Stomach (tissue), 8 donors: ENCODE measurements at regions not wholly inside any gene's neighbourhood (a gene's known extent, or its start where the extent isn't known, plus 50 kb on each side); places are given as distances from the start of the nearest gene placed in this dataset.
A peak's percentile ranks its signal among the peaks of the same experiment; 100 is the strongest.
"Not testable (repeated sequence)": the region's sequence is repeated elsewhere in the genome, so short reads cannot be mapped to it uniquely, and the experiment has no call there.

ENCODE experiments used
- DNase-seq, 2 donors: peaks; one replicate each; pipeline versions ENCODE4 v3.0.0 to v3.0.0-alpha.2; 2013 to 2019
- H3K27ac ChIP-seq, 5 donors: fragments of 200-600 bp in 4 of 5; sonication (generic) in 4 of 5; one replicate each; pipeline ENCODE4 v1.5.1; 2013 to 2019; ENCODE audit warnings: mild to moderate bottlenecking in 1 of 5, moderate library complexity in 1 of 5
- H3K27me3 ChIP-seq, 3 donors: fragments of 200-600 bp; sonication (generic); one replicate each; pipeline ENCODE4 v1.5.1; 2017 to 2019; ENCODE audit warnings: mixed run types in 1 of 3
- H3K36me3 ChIP-seq, 4 donors: fragments of 200-600 bp; sonication (generic); 1 replicate in 3 of 4; 2 replicates in 1 of 4; pipeline ENCODE4 v1.5.1; 2016 to 2019
- H3K4me1 ChIP-seq, 4 donors: fragments of 200-600 bp; sonication (generic); one replicate each; pipeline ENCODE4 v1.5.1; 2016 to 2019
- H3K4me3 ChIP-seq, 4 donors: fragments of 200-600 bp; sonication (generic) in 3 of 4; one replicate each; pipeline ENCODE4 v1.5.1; 2016 to 2019; ENCODE audit warnings: mild to moderate bottlenecking in 1 of 4
- H3K9me3 ChIP-seq, 4 donors: fragments of 200-600 bp; sonication (generic); one replicate each; pipeline ENCODE4 v1.5.1; 2016 to 2019
- CTCF ChIP-seq, 7 experiments: fragments of 450-650 bp in 4 of 7; fragments of 200-600 bp in 3 of 7; sonication (generic) in 3 of 7; IDR thresholded peaks; one replicate each; pipeline ENCODE4 v1.5.1; 2016 to 2019; ENCODE audit warnings: antibody characterized with exemption in 7 of 7, control low read depth in 2 of 7, mild to moderate bottlenecking in 1 of 7
- EP300 ChIP-seq: sonication (generic); formaldehyde crosslinking; IDR thresholded peaks from one replicate; pipeline ENCODE4 v1.6.1; 2017; ENCODE audit warnings: antibody characterized with exemption
- POLR2A ChIP-seq, 4 donors: fragments of 450-650 bp; IDR thresholded peaks; one replicate each; pipeline ENCODE4 v1.6.1; 2016; ENCODE audit warnings: antibody characterized with exemption in 4 of 4, control low read depth in 2 of 4, mild to moderate bottlenecking in 1 of 4, moderate library complexity in 1 of 4
- POLR2AphosphoS5 ChIP-seq, 3 donors: sonication (generic); formaldehyde crosslinking; IDR thresholded peaks; one replicate each; pipeline ENCODE4 v1.6.1; 2016; ENCODE audit warnings: antibody characterized with exemption in 3 of 3
- WGBS, 5 donors: extraction: QIAGEN DNeasy Blood & Tissue Kit in 3 of 5; methylation state at CpG; one replicate each; pipeline versions ENCODE4 v1.1.5 to v1.1.7; 2013 to 2018; 5-methylcytosine and 5-hydroxymethylcytosine counted together
- intact Hi-C: fragments of 100-400 bp; cut with DNase I; formaldehyde crosslinking; loops from one replicate; pipeline ENCODE4 v1.15.1; 2023; ENCODE audit warnings: low total_unique reads
- donor health status: healthy with polysubstance abuse.
- donor health status: Bipolar disorder and iron deficiency.
- donor health status: healthy.

- TF ChIP-seq POLR2A (IDR thresholded peaks at IDR 0.05): no peak
- no peak for TF ChIP-seq CTCF (IDR thresholded peaks at IDR 0.05)
- no peak for TF ChIP-seq EP300
- no peak for TF ChIP-seq POLR2AphosphoS5 (IDR thresholded peaks at IDR 0.05)
- intact Hi-C loops: no loop called here
- Histone ChIP-seq H3K9me3 (peaks cover 0 to 2% (median 0%) of the 10 kb centered on the region in 4 donors), H3K27ac (no peak overlapping the region), H3K36me3 (no peaks in the 10 kb centered on the region), H3K27me3 (no peaks in the 10 kb centered on the region), H3K4me3 (no peak overlapping the region), H3K4me1 (no peaks in the 10 kb centered on the region)
- peak in 1 of 2 donors; percentile 49 for DNase-seq
- WGBS, 5 donors: 62 to 78% (median 75%) methylated on average over 1 of the region's 1 CpG
Measured at GRCh38 chr3:153639631-153640030, 477.6 kb downstream of the RAP2B start.

GRCh38 chr3:153640689-153641665 is 479.0 kb downstream of the RAP2B start:
- TF ChIP-seq POLR2AphosphoS5 (IDR thresholded peaks at IDR 0.05): no peak
- TF ChIP-seq EP300: no peak
- no peak for TF ChIP-seq POLR2A (IDR thresholded peaks at IDR 0.05)
- TF ChIP-seq CTCF (IDR thresholded peaks at IDR 0.05): no peak
- H3K4me1 ChIP-seq: no peaks in the 10 kb centered on the region
- WGBS, 5 donors: 58 to 68% (median 65%) methylated on average over 8 of the region's 8 CpGs
- H3K36me3 ChIP-seq: no peaks in the 10 kb centered on the region
- H3K27ac ChIP-seq: no peak overlapping the region
- H3K4me3 ChIP-seq: no peak overlapping the region
- DNase-seq: peak; percentile 31 to 47
- peaks cover 0 to 3% (median 1%) of the 10 kb centered on the region in 4 donors for H3K9me3 ChIP-seq
- intact Hi-C loops: no loop called here
- no peaks in the 10 kb centered on the region for H3K27me3 ChIP-seq

GRCh38 chr3:153642576-153642975 is 478.6 kb upstream of the ARHGEF26 start:
- H3K27me3 ChIP-seq, H3K36me3 ChIP-seq, H3K4me3 ChIP-seq, H3K27ac ChIP-seq, H3K9me3 ChIP-seq, DNase-seq, intact Hi-C loops, H3K4me1 ChIP-seq: not testable (repeated sequence)

- H3K27me3 ChIP-seq, H3K36me3 ChIP-seq, H3K27ac ChIP-seq, H3K9me3 ChIP-seq, intact Hi-C loops, H3K4me3 ChIP-seq, H3K4me1 ChIP-seq, DNase-seq: not testable (repeated sequence)
- WGBS, 5 donors: 34 to 84% (median 66%) methylated on average over 2 of the region's 2 CpGs
Measured at GRCh38 chr3:153643471-153643870, 477.7 kb upstream of the ARHGEF26 start.

- Histone ChIP-seq H3K27me3 (no peaks in the 10 kb centered on the region), H3K4me1 (no peaks in the 10 kb centered on the region), H3K27ac (no peak overlapping the region), H3K4me3 (no peak overlapping the region), H3K9me3 (peaks cover 0 to 3% (median 1%) of the 10 kb centered on the region in 4 donors), H3K36me3 (no peaks in the 10 kb centered on the region)
- DNase-seq: no peak
- intact Hi-C loops: no loop called here
- WGBS, 5 donors: 59 to 78% (median 72%) methylated on average over 2 of the region's 2 CpGs
- no peak for TF ChIP-seq EP300
- no peak for TF ChIP-seq CTCF (IDR thresholded peaks at IDR 0.05)
- no peak for TF ChIP-seq POLR2A (IDR thresholded peaks at IDR 0.05)
- no peak for TF ChIP-seq POLR2AphosphoS5 (IDR thresholded peaks at IDR 0.05)
Measured at GRCh38 chr3:153649286-153649839, 471.8 kb upstream of the ARHGEF26 start.
